HG03066 (cell line): ENCODE measurements at regions not wholly inside any gene's neighbourhood (a gene's known extent, or its start where the extent isn't known, plus 50 kb on each side); places are given as distances from the start of the nearest gene placed in this dataset.
"Not testable (repeated sequence)": the region's sequence is repeated elsewhere in the genome, so short reads cannot be mapped to it uniquely, and the experiment has no call there.

Experiments used
- ATAC-seq: cut with Tn5 transposase; IDR thresholded peaks from one replicate; pipeline ENCODE4 v1.9.1; 2021; ENCODE audit warnings: low read depth; ENCODE audit not compliant: unreplicated experiment

GRCh38 chr5:120913396-120913795 is 449.3 kb downstream of the PRR16 start:
- no peak for ATAC-seq

- no peak for ATAC-seq
Measured at GRCh38 chr5:120917214-120917758, 453.2 kb downstream of the PRR16 start.

GRCh38 chr5:120919017-120919416 is 454.9 kb downstream of the PRR16 start:
- ATAC-seq = no peak

GRCh38 chr5:120923026-120923425 is 458.9 kb downstream of the PRR16 start:
- ATAC-seq = no peak

GRCh38 chr5:120926471-120926870 is 462.4 kb downstream of the PRR16 start:
- ATAC-seq = no peak

- ATAC-seq = no peak
Measured at GRCh38 chr5:120927950-120928530, 463.9 kb downstream of the PRR16 start.

- no peak for ATAC-seq
Measured at GRCh38 chr5:120932480-120932879, 468.4 kb downstream of the PRR16 start.

- ATAC-seq = no peak
Measured at GRCh38 chr5:120934031-120934430, 469.9 kb downstream of the PRR16 start.

- ATAC-seq = no peak
Measured at GRCh38 chr5:120936652-120937051, 472.6 kb downstream of the PRR16 start.

GRCh38 chr5:120938604-120939003 is 474.5 kb downstream of the PRR16 start:
- no peak for ATAC-seq

- ATAC-seq = no peak
Measured at GRCh38 chr5:120942596-120943350, 478.7 kb downstream of the PRR16 start.

GRCh38 chr5:120949596-120949995 is 485.5 kb downstream of the PRR16 start:
- not testable (repeated sequence) for ATAC-seq

GRCh38 chr5:120953445-120953844 is 489.3 kb downstream of the PRR16 start:
- ATAC-seq = not testable (repeated sequence)

GRCh38 chr5:120954255-120954654 is 490.2 kb downstream of the PRR16 start:
- no peak for ATAC-seq

GRCh38 chr5:120955795-120956194 is 491.7 kb downstream of the PRR16 start:
- ATAC-seq = no peak

GRCh38 chr5:120958877-120959485 is 494.9 kb downstream of the PRR16 start:
- ATAC-seq = no peak

GRCh38 chr5:120960510-120960909 is 496.4 kb downstream of the PRR16 start:
- no peak for ATAC-seq

GRCh38 chr5:120967366-120967765 is 503.3 kb downstream of the PRR16 start:
- ATAC-seq = no peak

- no peak for ATAC-seq
Measured at GRCh38 chr5:120974690-120975089, 510.6 kb downstream of the PRR16 start.

- ATAC-seq = no peak
Measured at GRCh38 chr5:120982351-120982750, 518.3 kb downstream of the PRR16 start.

GRCh38 chr5:120985526-120985925 is 521.4 kb downstream of the PRR16 start:
- no peak for ATAC-seq

GRCh38 chr5:120988491-120988890 is 524.4 kb downstream of the PRR16 start:
- ATAC-seq = no peak
